Right lobe of liver (tissue), 4 donors: ENCODE measurements at regions not wholly inside any gene's neighbourhood (a gene's known extent, or its start where the extent isn't known, plus 50 kb on each side); places are given as distances from the start of the nearest gene placed in this dataset.

Experiments used
- POLR2A ChIP-seq: fragments of 450-650 bp; IDR thresholded peaks from one replicate; pipeline ENCODE4 v1.6.1; 2017; ENCODE audit warnings: antibody characterized with exemption, mild to moderate bottlenecking
- TF ChIP-seq, protein P1 (sequence below), 4 donors: fragments of 200-600 bp in 3 of 4; fragments of 450-650 bp in 1 of 4; IDR thresholded peaks; one replicate each; pipeline versions ENCODE4 v1.5.1 to v1.8.0; 2016 to 2022; ENCODE audit warnings: antibody characterized with exemption in 4 of 4, mild to moderate bottlenecking in 2 of 4
- donor health status: DM: no; HTN: no; CAD: no.
- donor health status: DM: no; HTN: no; CAD: no.
- donor health status: DM: no; HTN: yes; CAD: no.

DNA sequence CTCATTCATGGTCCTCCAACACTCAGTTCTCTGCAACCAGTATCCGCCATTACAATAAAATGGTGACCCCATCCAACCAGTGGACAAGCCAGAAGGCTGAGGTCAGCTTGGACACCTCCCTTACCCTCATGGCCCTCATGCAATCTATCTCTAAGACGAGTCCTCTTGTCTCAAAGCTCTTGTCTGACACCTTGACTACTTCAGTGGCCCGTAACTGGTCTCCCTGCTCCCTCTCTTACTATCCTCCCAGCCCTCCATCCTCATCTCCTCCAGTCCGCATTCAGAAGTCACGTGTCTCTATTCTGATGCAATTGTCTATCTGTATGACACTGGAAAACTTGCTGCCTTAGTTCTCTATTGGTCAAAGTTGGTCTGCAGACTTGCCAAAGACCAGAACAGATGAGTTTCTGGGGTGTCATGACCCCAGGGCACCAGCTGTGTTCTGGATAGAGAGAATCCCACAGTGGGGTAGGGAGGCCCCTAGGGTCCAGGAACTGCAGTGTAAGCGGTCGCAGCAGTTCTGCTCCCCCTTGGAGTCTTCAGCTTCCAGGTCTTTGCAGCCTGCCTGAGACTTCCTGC, 59.6 kb upstream of the RNF24 start:
- TF ChIP-seq, protein P1, sequence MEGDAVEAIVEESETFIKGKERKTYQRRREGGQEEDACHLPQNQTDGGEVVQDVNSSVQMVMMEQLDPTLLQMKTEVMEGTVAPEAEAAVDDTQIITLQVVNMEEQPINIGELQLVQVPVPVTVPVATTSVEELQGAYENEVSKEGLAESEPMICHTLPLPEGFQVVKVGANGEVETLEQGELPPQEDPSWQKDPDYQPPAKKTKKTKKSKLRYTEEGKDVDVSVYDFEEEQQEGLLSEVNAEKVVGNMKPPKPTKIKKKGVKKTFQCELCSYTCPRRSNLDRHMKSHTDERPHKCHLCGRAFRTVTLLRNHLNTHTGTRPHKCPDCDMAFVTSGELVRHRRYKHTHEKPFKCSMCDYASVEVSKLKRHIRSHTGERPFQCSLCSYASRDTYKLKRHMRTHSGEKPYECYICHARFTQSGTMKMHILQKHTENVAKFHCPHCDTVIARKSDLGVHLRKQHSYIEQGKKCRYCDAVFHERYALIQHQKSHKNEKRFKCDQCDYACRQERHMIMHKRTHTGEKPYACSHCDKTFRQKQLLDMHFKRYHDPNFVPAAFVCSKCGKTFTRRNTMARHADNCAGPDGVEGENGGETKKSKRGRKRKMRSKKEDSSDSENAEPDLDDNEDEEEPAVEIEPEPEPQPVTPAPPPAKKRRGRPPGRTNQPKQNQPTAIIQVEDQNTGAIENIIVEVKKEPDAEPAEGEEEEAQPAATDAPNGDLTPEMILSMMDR (IDR thresholded peaks at IDR 0.05) = no peak
- no peak for TF ChIP-seq POLR2A
